PC-3 (cell line): ENCODE measurements at regions not wholly inside any gene's neighbourhood (a gene's known extent, or its start where the extent isn't known, plus 50 kb on each side); places are given as distances from the start of the nearest gene placed in this dataset.

ENCODE experiments used
- CTCF ChIP-seq: fragments of 300-600 bp; sonication (generic); conservative IDR thresholded peaks from 2 replicates; pipeline ENCODE4 v1.5.1; 2017; ENCODE audit warnings: antibody characterized with exemption, low read depth, mild to moderate bottlenecking, low read length
- EZH2 ChIP-seq: fragments of 300-600 bp; sonication (generic); IDR thresholded peaks from one replicate; pipeline ENCODE4 v1.6.1; 2017; ENCODE audit warnings: antibody characterized with exemption, mild to moderate bottlenecking, low read length; ENCODE audit not compliant: unreplicated experiment

- TF ChIP-seq CTCF (no peak), EZH2 (no peak)
Measured at GRCh38 chr14:97791906-97792305, 994.7 kb downstream of the VRK1 start.
